Right lobe of liver (tissue), 4 donors: ENCODE measurements at regions not wholly inside any gene's neighbourhood (a gene's known extent, or its start where the extent isn't known, plus 50 kb on each side); places are given as distances from the start of the nearest gene placed in this dataset.

Experiments used
- POLR2A ChIP-seq: fragments of 450-650 bp; IDR thresholded peaks from one replicate; pipeline ENCODE4 v1.6.1; 2017; ENCODE audit warnings: antibody characterized with exemption, mild to moderate bottlenecking
- TF ChIP-seq, protein P1 (sequence below), 4 donors: fragments of 200-600 bp in 3 of 4; fragments of 450-650 bp in 1 of 4; IDR thresholded peaks; one replicate each; pipeline versions ENCODE4 v1.5.1 to v1.8.0; 2016 to 2022; ENCODE audit warnings: antibody characterized with exemption in 4 of 4, mild to moderate bottlenecking in 2 of 4
- donor health status: DM: no; HTN: no; CAD: no.
- donor health status: DM: no; HTN: no; CAD: no.
- donor health status: DM: no; HTN: yes; CAD: no.

DNA sequence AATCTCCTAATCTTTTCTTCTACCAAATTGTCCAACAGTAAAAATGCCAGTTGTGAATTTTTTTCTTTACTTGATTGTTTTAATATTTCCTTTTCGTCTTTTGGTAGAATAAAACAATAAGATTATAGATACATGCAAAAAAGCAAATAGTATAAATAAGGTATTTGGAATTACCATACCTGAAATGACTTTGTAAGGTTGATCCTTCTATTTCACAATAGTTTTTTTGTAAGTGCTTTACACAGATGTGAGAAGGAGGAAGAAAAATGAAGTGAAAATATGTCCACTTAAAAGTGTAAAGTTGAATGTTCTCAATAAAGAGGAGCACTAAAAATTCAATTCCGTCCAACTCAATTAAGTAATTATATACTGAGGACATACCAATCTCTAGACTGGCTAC, 457.6 kb downstream of the UTRN start:
- TF ChIP-seq, protein P1, sequence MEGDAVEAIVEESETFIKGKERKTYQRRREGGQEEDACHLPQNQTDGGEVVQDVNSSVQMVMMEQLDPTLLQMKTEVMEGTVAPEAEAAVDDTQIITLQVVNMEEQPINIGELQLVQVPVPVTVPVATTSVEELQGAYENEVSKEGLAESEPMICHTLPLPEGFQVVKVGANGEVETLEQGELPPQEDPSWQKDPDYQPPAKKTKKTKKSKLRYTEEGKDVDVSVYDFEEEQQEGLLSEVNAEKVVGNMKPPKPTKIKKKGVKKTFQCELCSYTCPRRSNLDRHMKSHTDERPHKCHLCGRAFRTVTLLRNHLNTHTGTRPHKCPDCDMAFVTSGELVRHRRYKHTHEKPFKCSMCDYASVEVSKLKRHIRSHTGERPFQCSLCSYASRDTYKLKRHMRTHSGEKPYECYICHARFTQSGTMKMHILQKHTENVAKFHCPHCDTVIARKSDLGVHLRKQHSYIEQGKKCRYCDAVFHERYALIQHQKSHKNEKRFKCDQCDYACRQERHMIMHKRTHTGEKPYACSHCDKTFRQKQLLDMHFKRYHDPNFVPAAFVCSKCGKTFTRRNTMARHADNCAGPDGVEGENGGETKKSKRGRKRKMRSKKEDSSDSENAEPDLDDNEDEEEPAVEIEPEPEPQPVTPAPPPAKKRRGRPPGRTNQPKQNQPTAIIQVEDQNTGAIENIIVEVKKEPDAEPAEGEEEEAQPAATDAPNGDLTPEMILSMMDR (IDR thresholded peaks at IDR 0.05) = no peak
- TF ChIP-seq POLR2A = no peak
